ENCODE measurements at regions not wholly inside any gene's neighbourhood (a gene's known extent, or its start where the extent isn't known, plus 50 kb on each side); places are given as distances from the start of the nearest gene placed in this dataset.

- no peaks in the 10 kb centered on the region for H4K20me1 ChIP-seq (ENCODE audit: low read depth, low read length)
- no peaks in the 10 kb centered on the region for H3F3A ChIP-seq (ENCODE audit: insufficient read depth)
- no peak overlapping the region for H3K4me3 ChIP-seq (ENCODE audit: insufficient read depth, low read length, poor library complexity, severe bottlenecking)
- H3K9ac ChIP-seq (ENCODE audit: low read length), result no peak overlapping the region
- no peaks in the 10 kb centered on the region for H3K9me3 ChIP-seq (ENCODE audit: insufficient read depth, low read length)
- H3K9me2 ChIP-seq (replicated peaks; ENCODE audit: insufficient read depth, low read length), result no peaks in the 10 kb centered on the region
- H3K36me3 ChIP-seq (ENCODE audit: low read length), result no peaks in the 10 kb centered on the region
- H3K27ac ChIP-seq (ENCODE audit: low read depth, low read length), result no peak overlapping the region
- H3K79me2 ChIP-seq (ENCODE audit: insufficient read depth, low read length), result no peaks in the 10 kb centered on the region
- TF ChIP-seq, protein P1, sequence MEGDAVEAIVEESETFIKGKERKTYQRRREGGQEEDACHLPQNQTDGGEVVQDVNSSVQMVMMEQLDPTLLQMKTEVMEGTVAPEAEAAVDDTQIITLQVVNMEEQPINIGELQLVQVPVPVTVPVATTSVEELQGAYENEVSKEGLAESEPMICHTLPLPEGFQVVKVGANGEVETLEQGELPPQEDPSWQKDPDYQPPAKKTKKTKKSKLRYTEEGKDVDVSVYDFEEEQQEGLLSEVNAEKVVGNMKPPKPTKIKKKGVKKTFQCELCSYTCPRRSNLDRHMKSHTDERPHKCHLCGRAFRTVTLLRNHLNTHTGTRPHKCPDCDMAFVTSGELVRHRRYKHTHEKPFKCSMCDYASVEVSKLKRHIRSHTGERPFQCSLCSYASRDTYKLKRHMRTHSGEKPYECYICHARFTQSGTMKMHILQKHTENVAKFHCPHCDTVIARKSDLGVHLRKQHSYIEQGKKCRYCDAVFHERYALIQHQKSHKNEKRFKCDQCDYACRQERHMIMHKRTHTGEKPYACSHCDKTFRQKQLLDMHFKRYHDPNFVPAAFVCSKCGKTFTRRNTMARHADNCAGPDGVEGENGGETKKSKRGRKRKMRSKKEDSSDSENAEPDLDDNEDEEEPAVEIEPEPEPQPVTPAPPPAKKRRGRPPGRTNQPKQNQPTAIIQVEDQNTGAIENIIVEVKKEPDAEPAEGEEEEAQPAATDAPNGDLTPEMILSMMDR (IDR thresholded peaks at IDR 0.05; ENCODE audit: insufficient read depth, low read length, poor library complexity, severe bottlenecking), result no peak
- no peak for TF ChIP-seq EZH2phosphoT487 (conservative IDR thresholded peaks at IDR 0.05; ENCODE audit: low read length)
- no peak overlapping the region for H2AFZ ChIP-seq (ENCODE audit: low read depth, low read length, severe bottlenecking)
- H3K4me2 ChIP-seq (ENCODE audit: low read depth, low read length, poor library complexity, severe bottlenecking), result no peak overlapping the region
- H3K27me3 ChIP-seq (ENCODE audit: low read length), result no peaks in the 10 kb centered on the region
Observed at GRCh38 chr2:128547667-128548066, 229.0 kb upstream of the HS6ST1 start.

- Histone ChIP-seq H3K9me2 (replicated peaks; ENCODE audit: insufficient read depth, low read length) (no peaks in the 10 kb centered on the region), H3K9ac (ENCODE audit: low read length) (no peak overlapping the region), H3K4me2 (ENCODE audit: low read depth, low read length, poor library complexity, severe bottlenecking) (no peak overlapping the region), H3K9me3 (ENCODE audit: insufficient read depth, low read length) (no peaks in the 10 kb centered on the region), H2AFZ (ENCODE audit: low read depth, low read length, severe bottlenecking) (no peak overlapping the region), H3K27me3 (ENCODE audit: low read length) (no peaks in the 10 kb centered on the region), H3F3A (ENCODE audit: insufficient read depth) (no peaks in the 10 kb centered on the region), H3K4me3 (ENCODE audit: insufficient read depth, low read length, poor library complexity, severe bottlenecking) (no peak overlapping the region), H3K36me3 (ENCODE audit: low read length) (no peaks in the 10 kb centered on the region), H4K20me1 (ENCODE audit: low read depth, low read length) (no peaks in the 10 kb centered on the region), H3K27ac (ENCODE audit: low read depth, low read length) (no peak overlapping the region), H3K79me2 (ENCODE audit: insufficient read depth, low read length) (no peaks in the 10 kb centered on the region)
- TF ChIP-seq EZH2phosphoT487 (conservative IDR thresholded peaks at IDR 0.05; ENCODE audit: low read length), result no peak
- TF ChIP-seq, protein P1 (IDR thresholded peaks at IDR 0.05; ENCODE audit: insufficient read depth, low read length, poor library complexity, severe bottlenecking), result no peak
Observed at GRCh38 chr2:128548461-128548891, 229.8 kb upstream of the HS6ST1 start.

DNA sequence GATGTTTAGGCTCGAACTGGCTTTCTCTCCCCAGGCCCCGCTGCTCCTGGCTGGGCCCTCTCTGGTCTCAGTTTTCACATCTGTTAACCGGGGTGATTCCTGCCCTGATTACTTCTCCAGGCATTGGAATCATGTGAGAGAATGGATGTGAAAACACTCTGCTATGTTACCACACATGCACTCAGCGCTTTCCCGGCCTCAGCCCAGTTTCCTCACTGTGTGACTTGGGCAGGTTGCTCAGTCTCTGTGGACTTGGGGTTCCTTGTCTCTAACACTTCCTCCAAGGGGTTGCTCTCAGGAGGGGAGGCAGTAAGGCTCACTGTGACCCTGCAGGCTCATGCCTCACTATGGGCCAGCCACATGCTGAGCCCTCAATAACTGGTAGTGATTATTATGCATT lies 230.4 kb upstream of the HS6ST1 start:
- no peaks in the 10 kb centered on the region for H3K9me3 ChIP-seq (ENCODE audit: insufficient read depth, low read length)
- no peaks in the 10 kb centered on the region for H3K27me3 ChIP-seq (ENCODE audit: low read length)
- no peaks in the 10 kb centered on the region for H3K9me2 ChIP-seq (replicated peaks; ENCODE audit: insufficient read depth, low read length)
- H3K36me3 ChIP-seq (ENCODE audit: low read length), result no peaks in the 10 kb centered on the region
- no peaks in the 10 kb centered on the region for H4K20me1 ChIP-seq (ENCODE audit: low read depth, low read length)
- no peak overlapping the region for H2AFZ ChIP-seq (ENCODE audit: low read depth, low read length, severe bottlenecking)
- TF ChIP-seq, protein P1 (IDR thresholded peaks at IDR 0.05; ENCODE audit: insufficient read depth, low read length, poor library complexity, severe bottlenecking), result no peak
- TF ChIP-seq EZH2phosphoT487 (conservative IDR thresholded peaks at IDR 0.05; ENCODE audit: low read length), result no peak
- H3K79me2 ChIP-seq (ENCODE audit: insufficient read depth, low read length), result no peaks in the 10 kb centered on the region
- H3K27ac ChIP-seq (ENCODE audit: low read depth, low read length), result no peak overlapping the region
- no peak overlapping the region for H3K9ac ChIP-seq (ENCODE audit: low read length)
- no peaks in the 10 kb centered on the region for H3F3A ChIP-seq (ENCODE audit: insufficient read depth)
- no peak overlapping the region for H3K4me3 ChIP-seq (ENCODE audit: insufficient read depth, low read length, poor library complexity, severe bottlenecking)
- no peak overlapping the region for H3K4me2 ChIP-seq (ENCODE audit: low read depth, low read length, poor library complexity, severe bottlenecking)
